ENCODE measurements at regions not wholly inside any gene's neighbourhood (a gene's known extent, or its start where the extent isn't known, plus 50 kb on each side); places are given as distances from the start of the nearest gene placed in this dataset.
"Not testable (repeated sequence)": the region's sequence is repeated elsewhere in the genome, so short reads cannot be mapped to it uniquely, and the experiment has no call there.

GRCh38 chr3:177629276-177629675 lies 432.0 kb upstream of the TBL1XR1 start:
- no peaks in the 10 kb centered on the region for H3K9me3 ChIP-seq (ENCODE audit: low read depth)
- peak in 1 of 2 donors; percentile 33 for DNase-seq (ENCODE audit: low read depth in 1 of 2, low spot score in 1 of 2)
- no peaks in the 10 kb centered on the region for H3K36me3 ChIP-seq
- TF ChIP-seq CTCF (IDR thresholded peaks at IDR 0.05; ENCODE audit: low read depth, low read length): no peak
- H3K27ac ChIP-seq: no peak overlapping the region
- no peaks in the 10 kb centered on the region for H3K4me1 ChIP-seq (ENCODE audit: low read depth)
- H3K27me3 ChIP-seq: no peaks in the 10 kb centered on the region
- no peak overlapping the region for H3K4me3 ChIP-seq

DNA sequence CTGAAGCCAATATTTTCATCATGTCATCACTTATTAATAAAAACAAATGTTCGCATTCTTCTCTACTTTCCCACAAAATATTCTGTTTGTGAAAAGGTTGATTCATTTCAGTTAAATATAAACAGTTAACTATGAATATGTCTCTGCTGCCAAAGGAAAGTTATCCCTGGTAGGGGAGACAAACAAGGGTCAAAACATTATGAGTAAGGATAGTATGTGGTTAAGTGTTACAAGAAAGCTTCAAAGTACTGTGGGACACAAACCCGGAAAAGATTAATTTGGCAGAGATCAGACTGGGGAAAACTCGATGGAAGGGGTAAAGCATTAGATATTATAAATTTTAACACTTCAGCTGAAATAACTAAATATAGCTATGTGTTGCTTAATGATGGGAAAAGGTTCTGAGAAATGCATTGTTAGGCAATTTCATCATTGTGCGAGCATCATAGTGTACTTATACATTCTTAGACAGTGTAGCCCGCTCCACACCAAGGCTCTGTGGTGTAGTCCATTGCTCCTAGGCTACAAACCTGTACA lies 436.5 kb upstream of the TBL1XR1 start:
- Histone ChIP-seq H3K4me1 (ENCODE audit: low read depth) (no peaks in the 10 kb centered on the region), H3K27me3 (no peaks in the 10 kb centered on the region), H3K9me3 (ENCODE audit: low read depth) (no peaks in the 10 kb centered on the region), H3K4me3 (no peak overlapping the region), H3K36me3 (no peaks in the 10 kb centered on the region), H3K27ac (no peak overlapping the region)
- DNase-seq (ENCODE audit: low read depth in 1 of 2, low spot score in 1 of 2): peak in 1 of 2 donors; percentile 90
- no peak for TF ChIP-seq CTCF (IDR thresholded peaks at IDR 0.05; ENCODE audit: low read depth, low read length)

GRCh38 chr3:177635601-177636106 lies 438.4 kb upstream of the TBL1XR1 start:
- not testable (repeated sequence) for DNase-seq (ENCODE audit: low read depth in 1 of 2, low spot score in 1 of 2); H3K36me3 ChIP-seq; H3K9me3 ChIP-seq (ENCODE audit: low read depth); H3K4me1 ChIP-seq (ENCODE audit: low read depth); H3K27ac ChIP-seq; H3K27me3 ChIP-seq; H3K4me3 ChIP-seq

GRCh38 chr3:177640319-177640965 lies 443.2 kb upstream of the TBL1XR1 start:
- no peaks in the 10 kb centered on the region for H3K36me3 ChIP-seq

DNA sequence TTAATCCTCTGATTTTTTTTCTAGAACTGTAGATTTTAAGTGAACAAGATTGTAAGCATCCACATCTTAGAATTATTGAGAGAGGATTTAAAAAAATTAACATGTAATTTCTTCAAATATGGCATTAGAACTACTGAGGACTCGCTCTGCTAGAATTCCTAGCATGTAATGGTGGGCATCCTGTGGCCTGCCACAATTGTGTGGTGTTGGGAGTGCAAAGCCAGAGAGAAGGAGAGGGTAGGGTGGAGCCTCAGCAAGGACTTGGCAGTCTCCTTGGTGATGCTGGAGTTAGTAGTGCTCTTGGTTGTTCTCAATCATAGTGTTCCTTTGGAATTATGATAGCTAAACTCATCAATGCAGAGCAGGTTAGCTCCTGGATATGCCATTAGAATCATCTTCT lies 443.9 kb upstream of the TBL1XR1 start:
- Histone ChIP-seq H3K4me1 (ENCODE audit: low read depth) (no peaks in the 10 kb centered on the region), H3K4me3 (no peak overlapping the region), H3K9me3 (ENCODE audit: low read depth) (no peaks in the 10 kb centered on the region), H3K27me3 (no peaks in the 10 kb centered on the region), H3K36me3 (no peaks in the 10 kb centered on the region), H3K27ac (no peak overlapping the region)
- DNase-seq (ENCODE audit: low read depth in 1 of 2, low spot score in 1 of 2): no peak
- no peak for TF ChIP-seq CTCF (IDR thresholded peaks at IDR 0.05; ENCODE audit: low read depth, low read length)

More at GRCh38 chr3:177640319-177640965, 443.2 kb upstream of the TBL1XR1 start:
- Histone ChIP-seq H3K4me3 (no peak overlapping the region), H3K27me3 (no peaks in the 10 kb centered on the region), H3K4me1 (ENCODE audit: low read depth) (no peaks in the 10 kb centered on the region), H3K9me3 (ENCODE audit: low read depth) (no peaks in the 10 kb centered on the region), H3K27ac (no peak overlapping the region)
- TF ChIP-seq CTCF (IDR thresholded peaks at IDR 0.05; ENCODE audit: low read depth, low read length): no peak
- DNase-seq (ENCODE audit: low read depth in 1 of 2, low spot score in 1 of 2): no peak

DNA sequence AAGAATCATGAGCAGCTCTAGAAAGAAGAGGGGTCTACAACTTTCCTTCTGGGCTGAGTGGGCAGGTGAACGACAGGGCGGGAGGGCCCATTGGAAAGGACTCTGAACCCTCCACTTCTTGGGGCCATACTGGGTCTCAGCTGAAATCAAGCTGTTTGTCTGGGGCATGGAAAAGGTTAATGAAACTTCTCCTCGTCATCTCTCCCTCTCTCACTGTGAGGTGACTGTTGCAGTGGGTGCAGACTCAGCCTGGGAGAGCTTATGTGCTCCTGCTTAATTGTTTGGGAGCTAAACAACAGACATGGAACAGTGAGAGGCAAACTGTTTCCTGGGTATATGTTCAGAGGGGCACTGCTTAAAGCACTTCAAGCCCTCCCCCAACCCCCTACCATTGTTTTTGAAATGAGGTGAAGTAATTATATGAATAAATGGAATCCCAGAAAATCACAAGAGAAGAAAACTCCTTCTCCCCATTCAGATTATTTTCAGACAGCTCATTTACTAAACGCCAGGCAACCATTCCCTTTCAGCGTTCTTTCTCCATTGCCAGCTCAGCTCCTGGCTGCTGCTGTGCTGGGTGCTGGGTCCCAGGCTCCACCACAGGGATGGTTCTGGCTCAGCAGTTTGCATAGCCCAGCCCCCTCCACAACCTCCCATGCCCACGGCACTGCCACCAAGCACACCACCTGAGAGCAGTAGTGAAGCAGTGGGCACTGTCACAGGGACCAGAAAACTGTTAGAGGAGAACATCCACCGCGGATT lies 444.9 kb upstream of the TBL1XR1 start:
- no peak for DNase-seq (ENCODE audit: low read depth in 1 of 2, low spot score in 1 of 2)
- H3K9me3 ChIP-seq (ENCODE audit: low read depth): no peaks in the 10 kb centered on the region
- H3K4me3 ChIP-seq: no peak overlapping the region
- H3K4me1 ChIP-seq (ENCODE audit: low read depth): no peaks in the 10 kb centered on the region
- H3K36me3 ChIP-seq: no peaks in the 10 kb centered on the region
- no peaks in the 10 kb centered on the region for H3K27me3 ChIP-seq
- no peak for TF ChIP-seq CTCF (IDR thresholded peaks at IDR 0.05; ENCODE audit: low read depth, low read length)
- no peak overlapping the region for H3K27ac ChIP-seq
